HEK293 (cell line): ENCODE measurements at regions not wholly inside any gene's neighbourhood (a gene's known extent, or its start where the extent isn't known, plus 50 kb on each side); places are given as distances from the start of the nearest gene placed in this dataset.

ENCODE experiments used
- CTCF ChIP-seq: fragments of 450-650 bp; formaldehyde crosslinking; IDR thresholded peaks from 2 replicates; pipeline ENCODE4 v1.5.1; 2016; ENCODE audit warnings: missing biosample characterization, missing genetic modification characterization
- MZF1 ChIP-seq: fragments of 450-650 bp; formaldehyde crosslinking; IDR thresholded peaks from 2 replicates; pipeline ENCODE4 v1.5.1; 2017; ENCODE audit warnings: missing biosample characterization, missing genetic modification characterization, borderline replicate concordance
- YY1 ChIP-seq: fragments of 450-650 bp; formaldehyde crosslinking; IDR thresholded peaks from 2 replicates; pipeline ENCODE4 v1.5.1; 2018; ENCODE audit warnings: missing biosample characterization, missing genetic modification characterization
- ZBTB17 ChIP-seq: fragments of 450-650 bp; formaldehyde crosslinking; IDR thresholded peaks from 2 replicates; pipeline ENCODE4 v1.5.1; 2016; ENCODE audit warnings: missing biosample characterization, missing genetic modification characterization
- ZNF18 ChIP-seq: fragments of 450-650 bp; formaldehyde crosslinking; IDR thresholded peaks from 2 replicates; pipeline ENCODE4 v1.5.1; 2016; ENCODE audit warnings: missing biosample characterization, missing genetic modification characterization
- ZNF311 ChIP-seq: fragments of 450-650 bp; formaldehyde crosslinking; IDR thresholded peaks from 2 replicates; pipeline ENCODE4 v1.5.1; 2017; ENCODE audit warnings: missing biosample characterization, missing genetic modification characterization, borderline replicate concordance
- ZNF449 ChIP-seq: fragments of 450-650 bp; formaldehyde crosslinking; IDR thresholded peaks from 2 replicates; pipeline ENCODE4 v1.5.1; 2017; ENCODE audit warnings: missing biosample characterization, mild to moderate bottlenecking, missing genetic modification characterization, moderate library complexity
- ZNF488 ChIP-seq: fragments of 450-650 bp; formaldehyde crosslinking; IDR thresholded peaks from 2 replicates; pipeline ENCODE4 v1.5.1; 2016; ENCODE audit warnings: missing biosample characterization, missing genetic modification characterization
- ZNF513 ChIP-seq: fragments of 450-650 bp; IDR thresholded peaks from 2 replicates; pipeline ENCODE4 v1.5.1; 2018; ENCODE audit warnings: missing biosample characterization, missing genetic modification characterization

DNA sequence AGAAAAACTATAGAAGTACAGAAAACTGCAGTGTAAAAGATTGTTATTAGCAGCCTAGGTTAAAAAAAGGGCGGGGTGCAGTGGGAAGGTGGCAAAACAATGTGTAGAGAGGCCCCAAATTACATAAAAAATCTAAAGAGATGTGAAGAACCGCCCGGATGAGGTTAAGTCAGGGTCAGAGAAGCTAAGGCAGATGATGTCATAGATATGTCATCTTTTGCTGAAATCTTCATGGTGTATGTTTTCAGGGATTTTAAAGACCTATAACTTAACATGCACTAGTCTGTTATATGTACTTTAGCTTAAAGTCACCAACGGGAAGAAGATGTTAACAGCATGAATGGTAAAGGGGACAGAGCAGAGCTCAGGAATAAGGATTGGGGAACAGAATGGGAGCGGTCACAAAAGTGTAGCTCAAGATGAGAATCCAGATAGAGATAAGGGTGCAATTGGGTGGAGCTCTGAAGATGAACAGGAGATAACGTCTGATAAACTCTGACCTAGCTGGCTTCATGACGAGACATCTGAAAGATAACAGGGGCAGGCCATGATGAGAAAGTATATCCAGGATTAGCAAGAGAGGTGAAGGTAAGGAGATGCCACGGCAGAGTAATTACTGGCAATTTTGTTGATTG, 83.4 kb downstream of the TFAP2A start:
- TF ChIP-seq MZF1 (no peak), ZNF311 (tag by site-specific recombination) (no peak), ZBTB17 (tag by site-specific recombination) (no peak), ZNF513 (tag by site-specific recombination) (no peak), ZNF488 (tag by site-specific recombination) (no peak), YY1 (tag by site-specific recombination) (no peak), CTCF (tag by site-specific recombination) (no peak), ZNF18 (no peak), ZNF449 (tag by site-specific recombination) (no peak)
